Neural cell (in vitro differentiated cells): ENCODE measurements at regions not wholly inside any gene's neighbourhood (a gene's known extent, or its start where the extent isn't known, plus 50 kb on each side); places are given as distances from the start of the nearest gene placed in this dataset.
"Not testable (repeated sequence)": the region's sequence is repeated elsewhere in the genome, so short reads cannot be mapped to it uniquely, and the experiment has no call there.

Experiments
- H2AFZ ChIP-seq: fragments of 200-600, 300-800 bp; sonication (generic), shearing (Covaris generic); 2 replicates; pipeline ENCODE4 v1.6.0; 2014; ENCODE audit warnings: low read depth, mild to moderate bottlenecking, antibody characterized with exemption, low read length, moderate library complexity
- H3F3A ChIP-seq: fragments of 200-600 bp; shearing (Covaris generic); 2 replicates; pipeline ENCODE4 v1.6.1; 2016; ENCODE audit warnings: mild to moderate bottlenecking, moderate library complexity, mixed read lengths, antibody characterized with exemption, low read length; ENCODE audit not compliant: insufficient read depth, poor library complexity, severe bottlenecking
- H3K27ac ChIP-seq: fragments of 200-600, 300-800 bp; sonication (generic), shearing (Covaris generic); 2 replicates; pipeline ENCODE4 v1.5.1; 2014; ENCODE audit warnings: mild to moderate bottlenecking, low read length, moderate library complexity
- H3K27me3 ChIP-seq: fragments of 300-800, 200-600 bp; sonication (generic), shearing (Covaris generic); 2 replicates; pipeline ENCODE4 v1.6.0; 2014; ENCODE audit warnings: mild to moderate bottlenecking, low read depth, low read length, moderate library complexity; ENCODE audit not compliant: insufficient read depth
- H3K36me3 ChIP-seq: fragments of 300-800, 200-600 bp; sonication (generic), shearing (Covaris generic); 2 replicates; pipeline ENCODE4 v1.5.1; 2014; ENCODE audit warnings: mild to moderate bottlenecking, antibody characterized with exemption, low read length, moderate library complexity; ENCODE audit not compliant: insufficient read depth
- H3K4me2 ChIP-seq: fragments of 300-800, 200-600 bp; sonication (generic), shearing (Covaris generic); 2 replicates; pipeline ENCODE4 v1.6.0; 2014; ENCODE audit warnings: mild to moderate bottlenecking, low read length
- H3K4me3 ChIP-seq: fragments of 300-800, 200-600 bp; sonication (generic), shearing (Covaris generic); 2 replicates; pipeline ENCODE4 v1.5.1; 2014; ENCODE audit warnings: mild to moderate bottlenecking, low read length, moderate library complexity
- H3K79me2 ChIP-seq: fragments of 200-600 bp; shearing (Covaris generic); replicated peaks from 2 replicates; pipeline ENCODE4 v1.6.0; 2014; ENCODE audit warnings: mild to moderate bottlenecking, low read length, moderate library complexity; ENCODE audit not compliant: insufficient read depth
- H3K9ac ChIP-seq: fragments of 300-800, 200-600 bp; sonication (generic), shearing (Covaris generic); 2 replicates; pipeline ENCODE4 v1.6.1; 2016; ENCODE audit warnings: mild to moderate bottlenecking, low read length, mixed read lengths
- H3K9me2 ChIP-seq: fragments of 200-600 bp; shearing (Covaris generic); 2 replicates; pipeline ENCODE4 v1.6.1; 2016; ENCODE audit warnings: mild to moderate bottlenecking, low read length, mixed read lengths; ENCODE audit not compliant: insufficient read depth
- H3K9me3 ChIP-seq: fragments of 200-600, 300-800 bp; sonication (generic), shearing (Covaris generic); 2 replicates; pipeline ENCODE4 v1.6.1; 2016; ENCODE audit warnings: mild to moderate bottlenecking, mixed run types, low read length, moderate library complexity, mixed read lengths
- H4K20me1 ChIP-seq: fragments of 200-600 bp; shearing (Covaris generic); 2 replicates; pipeline ENCODE4 v1.6.1; 2016; ENCODE audit warnings: mild to moderate bottlenecking, mixed run types; ENCODE audit not compliant: insufficient read depth
- EP300 ChIP-seq: fragments of 450-650 bp; conservative IDR thresholded peaks from 2 replicates; pipeline ENCODE4 v1.6.1; 2014; ENCODE audit warnings: antibody characterized with exemption, mild to moderate bottlenecking, moderate library complexity; ENCODE audit not compliant: poor library complexity, severe bottlenecking
- EZH2 ChIP-seq: fragments of 200-600, 300-800 bp; shearing (Covaris generic), sonication (generic); IDR thresholded peaks from 2 replicates; pipeline ENCODE4 v1.6.1; 2014; ENCODE audit warnings: antibody characterized with exemption, low read length, borderline replicate concordance, mild to moderate bottlenecking; ENCODE audit not compliant: insufficient read depth, poor library complexity, severe bottlenecking
- MXI1 ChIP-seq: fragments of 450-650 bp; conservative IDR thresholded peaks from 2 replicates; pipeline ENCODE4 v1.6.1; 2014; ENCODE audit warnings: antibody characterized with exemption, mild to moderate bottlenecking; ENCODE audit not compliant: poor library complexity, severe bottlenecking
- POLR2AphosphoS5 ChIP-seq: IDR thresholded peaks from 2 replicates; pipeline ENCODE4 v1.6.1; 2012
- RAD21 ChIP-seq: fragments of 450-650 bp; conservative IDR thresholded peaks from 2 replicates; pipeline ENCODE4 v1.6.1; 2014; ENCODE audit warnings: antibody characterized with exemption, mild to moderate bottlenecking, moderate library complexity
- REST ChIP-seq: IDR thresholded peaks from 2 replicates; pipeline ENCODE4 v1.6.1; 2012; ENCODE audit warnings: borderline replicate concordance
- SMC3 ChIP-seq: fragments of 450-650 bp; conservative IDR thresholded peaks from 2 replicates; pipeline ENCODE4 v1.6.1; 2014; ENCODE audit warnings: antibody characterized with exemption, mild to moderate bottlenecking, moderate library complexity; ENCODE audit not compliant: poor library complexity
- TAF1 ChIP-seq: IDR thresholded peaks from 2 replicates; pipeline ENCODE4 v1.6.1; 2012; ENCODE audit warnings: low read depth
- TF ChIP-seq, protein P1 (sequence below): fragments of 450-650 bp; IDR thresholded peaks from 2 replicates; pipeline ENCODE4 v1.5.1; 2014; ENCODE audit warnings: antibody characterized with exemption, mild to moderate bottlenecking, moderate library complexity; ENCODE audit not compliant: poor library complexity, severe bottlenecking

GRCh38 chr9:73434826-73435225 lies 283.2 kb downstream of the ANXA1 start:
- H2AFZ ChIP-seq: no peak overlapping the region
- no peaks in the 10 kb centered on the region for H3K27me3 ChIP-seq
- no peaks in the 10 kb centered on the region for H3K9me2 ChIP-seq
- H3K4me2 ChIP-seq: no peak overlapping the region
- H3K9ac ChIP-seq: no peak overlapping the region
- no peaks in the 10 kb centered on the region for H4K20me1 ChIP-seq
- no peaks in the 10 kb centered on the region for H3K79me2 ChIP-seq
- no peak overlapping the region for H3K27ac ChIP-seq
- TF ChIP-seq POLR2AphosphoS5 (no peak), REST (no peak), SMC3 (no peak), RAD21 (no peak), TAF1 (no peak), EP300 (no peak), MXI1 (no peak), EZH2 (no peak)
- TF ChIP-seq, protein P1, sequence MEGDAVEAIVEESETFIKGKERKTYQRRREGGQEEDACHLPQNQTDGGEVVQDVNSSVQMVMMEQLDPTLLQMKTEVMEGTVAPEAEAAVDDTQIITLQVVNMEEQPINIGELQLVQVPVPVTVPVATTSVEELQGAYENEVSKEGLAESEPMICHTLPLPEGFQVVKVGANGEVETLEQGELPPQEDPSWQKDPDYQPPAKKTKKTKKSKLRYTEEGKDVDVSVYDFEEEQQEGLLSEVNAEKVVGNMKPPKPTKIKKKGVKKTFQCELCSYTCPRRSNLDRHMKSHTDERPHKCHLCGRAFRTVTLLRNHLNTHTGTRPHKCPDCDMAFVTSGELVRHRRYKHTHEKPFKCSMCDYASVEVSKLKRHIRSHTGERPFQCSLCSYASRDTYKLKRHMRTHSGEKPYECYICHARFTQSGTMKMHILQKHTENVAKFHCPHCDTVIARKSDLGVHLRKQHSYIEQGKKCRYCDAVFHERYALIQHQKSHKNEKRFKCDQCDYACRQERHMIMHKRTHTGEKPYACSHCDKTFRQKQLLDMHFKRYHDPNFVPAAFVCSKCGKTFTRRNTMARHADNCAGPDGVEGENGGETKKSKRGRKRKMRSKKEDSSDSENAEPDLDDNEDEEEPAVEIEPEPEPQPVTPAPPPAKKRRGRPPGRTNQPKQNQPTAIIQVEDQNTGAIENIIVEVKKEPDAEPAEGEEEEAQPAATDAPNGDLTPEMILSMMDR: no peak
- no peaks in the 10 kb centered on the region for H3K36me3 ChIP-seq
- no peaks in the 10 kb centered on the region for H3F3A ChIP-seq
- H3K9me3 ChIP-seq: no peaks in the 10 kb centered on the region
- H3K4me3 ChIP-seq: no peak overlapping the region

- H3K79me2 ChIP-seq: no peaks in the 10 kb centered on the region
- H3F3A ChIP-seq: no peaks in the 10 kb centered on the region
- H3K27me3 ChIP-seq: no peaks in the 10 kb centered on the region
- H3K36me3 ChIP-seq: no peaks in the 10 kb centered on the region
- H3K9me3 ChIP-seq: no peaks in the 10 kb centered on the region
- no peaks in the 10 kb centered on the region for H3K9me2 ChIP-seq
- no peak overlapping the region for H3K9ac ChIP-seq
- no peak overlapping the region for H3K4me2 ChIP-seq
- H2AFZ ChIP-seq: no peak overlapping the region
- no peak overlapping the region for H3K4me3 ChIP-seq
- TF ChIP-seq SMC3 (no peak), EP300 (no peak), MXI1 (no peak), RAD21 (no peak), TAF1 (no peak)
- TF ChIP-seq, protein P1: no peak
- no peaks in the 10 kb centered on the region for H4K20me1 ChIP-seq
- no peak overlapping the region for H3K27ac ChIP-seq
These were observed 286.1 kb downstream of the ANXA1 start for GRCh38 chr9:73437758-73438157.

GRCh38 chr9:73439839-73440238 lies 288.2 kb downstream of the ANXA1 start:
- H3K27ac ChIP-seq, H2AFZ ChIP-seq, H3K9me2 ChIP-seq, H3K36me3 ChIP-seq, H3K79me2 ChIP-seq, H4K20me1 ChIP-seq, H3K9ac ChIP-seq, H3F3A ChIP-seq, H3K4me3 ChIP-seq, H3K27me3 ChIP-seq, H3K9me3 ChIP-seq, H3K4me2 ChIP-seq: not testable (repeated sequence)
